NT2/D1 (cell line): ENCODE measurements at regions not wholly inside any gene's neighbourhood (a gene's known extent, or its start where the extent isn't known, plus 50 kb on each side); places are given as distances from the start of the nearest gene placed in this dataset.

Experiments
- YY1 ChIP-seq: IDR thresholded peaks from 2 replicates; pipeline ENCODE4 v1.6.1; 2011; ENCODE audit not compliant: insufficient read length, insufficient read depth
- ZNF274 ChIP-seq: IDR thresholded peaks from 2 replicates; pipeline ENCODE4 v1.6.1; 2011; ENCODE audit warnings: mild to moderate bottlenecking, low read depth, low read length

DNA sequence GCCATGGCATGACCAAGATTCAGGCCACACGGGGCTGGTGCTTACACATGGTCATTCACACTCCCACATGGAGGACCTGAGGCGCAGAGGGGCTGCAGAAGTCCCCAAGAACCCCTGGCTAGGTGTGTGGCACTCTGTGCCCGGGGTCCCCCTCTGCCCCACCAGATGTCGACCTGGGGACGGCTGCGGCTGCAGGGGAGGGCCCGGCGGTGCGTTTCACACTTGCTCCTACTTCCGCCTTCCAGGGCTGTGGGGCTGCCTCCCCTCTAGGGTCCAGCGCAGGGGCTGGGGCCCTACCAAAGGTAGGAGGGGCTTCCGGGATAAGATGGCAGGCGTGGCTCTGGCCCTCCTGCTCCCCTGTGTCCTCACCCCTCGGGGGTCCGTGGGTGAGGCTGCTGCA, 81.1 kb upstream of the SLCO4A1 start:
- TF ChIP-seq YY1 (no peak), ZNF274 (no peak)
